Stimulated activated CD4-positive, alpha-beta T cell treated with anti-CD3 and anti-CD28 coated beads, Interleukin-4, amount 100 ng/mL, for 48 hours (primary cell): ENCODE measurements at regions not wholly inside any gene's neighbourhood (a gene's known extent, or its start where the extent isn't known, plus 50 kb on each side); places are given as distances from the start of the nearest gene placed in this dataset.
"Not testable (repeated sequence)": the region's sequence is repeated elsewhere in the genome, so short reads cannot be mapped to it uniquely, and the experiment has no call there.

Experiments used
- DNase-seq, 2 donors: peaks; one replicate each; pipeline ENCODE4 v3.0.0-alpha.2; 2020; ENCODE audit warnings: low read depth in 2 of 2

GRCh38 chrY:3491423-3491822 lies 87.4 kb upstream of the TGIF2LY start:
- DNase-seq: not testable (repeated sequence)

GRCh38 chrY:3494539-3494938 lies 84.3 kb upstream of the TGIF2LY start:
- not testable (repeated sequence) for DNase-seq

- DNase-seq: peak in 1 of 2 donors; percentile 0
These were observed 51.8 kb upstream of the TGIF2LY start for GRCh38 chrY:3527040-3527439.
